ENCODE measurements at regions not wholly inside any gene's neighbourhood (a gene's known extent, or its start where the extent isn't known, plus 50 kb on each side); places are given as distances from the start of the nearest gene placed in this dataset.

DNA sequence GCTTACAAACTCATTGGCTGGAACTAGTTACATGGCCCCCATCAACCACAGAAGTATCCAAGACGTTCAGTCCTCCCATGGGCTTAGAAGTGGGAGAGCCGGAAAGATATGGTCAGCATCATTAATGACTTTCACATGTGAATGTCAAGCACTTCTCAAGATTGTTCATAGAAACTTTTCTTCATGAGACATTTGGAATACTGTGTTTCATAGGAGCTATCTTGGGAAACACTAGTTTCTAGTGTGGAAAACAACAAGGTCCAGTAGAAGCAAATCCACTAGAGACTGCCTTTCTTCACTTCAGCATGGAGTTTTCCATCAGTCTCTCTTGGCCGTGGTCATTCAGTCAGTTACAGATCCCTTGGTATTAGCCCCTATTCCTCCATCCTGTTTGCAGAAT lies 160.9 kb downstream of the C11orf91 start:
- Histone ChIP-seq H3K4me3 (no peak overlapping the region), H3K27me3 (peaks cover 0 to 7% of the 10 kb centered on the region in 2 donors), H3K9me3 (peaks cover 0 to 2% of the 10 kb centered on the region in 2 donors), H3K4me1 (no peaks in the 10 kb centered on the region), H3K36me3 (no peaks in the 10 kb centered on the region), H3K27ac (no peak overlapping the region)
- intact Hi-C loops (cut with DNase I): no loop called here
- TF ChIP-seq, protein P1, sequence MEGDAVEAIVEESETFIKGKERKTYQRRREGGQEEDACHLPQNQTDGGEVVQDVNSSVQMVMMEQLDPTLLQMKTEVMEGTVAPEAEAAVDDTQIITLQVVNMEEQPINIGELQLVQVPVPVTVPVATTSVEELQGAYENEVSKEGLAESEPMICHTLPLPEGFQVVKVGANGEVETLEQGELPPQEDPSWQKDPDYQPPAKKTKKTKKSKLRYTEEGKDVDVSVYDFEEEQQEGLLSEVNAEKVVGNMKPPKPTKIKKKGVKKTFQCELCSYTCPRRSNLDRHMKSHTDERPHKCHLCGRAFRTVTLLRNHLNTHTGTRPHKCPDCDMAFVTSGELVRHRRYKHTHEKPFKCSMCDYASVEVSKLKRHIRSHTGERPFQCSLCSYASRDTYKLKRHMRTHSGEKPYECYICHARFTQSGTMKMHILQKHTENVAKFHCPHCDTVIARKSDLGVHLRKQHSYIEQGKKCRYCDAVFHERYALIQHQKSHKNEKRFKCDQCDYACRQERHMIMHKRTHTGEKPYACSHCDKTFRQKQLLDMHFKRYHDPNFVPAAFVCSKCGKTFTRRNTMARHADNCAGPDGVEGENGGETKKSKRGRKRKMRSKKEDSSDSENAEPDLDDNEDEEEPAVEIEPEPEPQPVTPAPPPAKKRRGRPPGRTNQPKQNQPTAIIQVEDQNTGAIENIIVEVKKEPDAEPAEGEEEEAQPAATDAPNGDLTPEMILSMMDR (IDR thresholded peaks at IDR 0.05): no peak
- ATAC-seq (no peak), DNase-seq (no peak)

DNA sequence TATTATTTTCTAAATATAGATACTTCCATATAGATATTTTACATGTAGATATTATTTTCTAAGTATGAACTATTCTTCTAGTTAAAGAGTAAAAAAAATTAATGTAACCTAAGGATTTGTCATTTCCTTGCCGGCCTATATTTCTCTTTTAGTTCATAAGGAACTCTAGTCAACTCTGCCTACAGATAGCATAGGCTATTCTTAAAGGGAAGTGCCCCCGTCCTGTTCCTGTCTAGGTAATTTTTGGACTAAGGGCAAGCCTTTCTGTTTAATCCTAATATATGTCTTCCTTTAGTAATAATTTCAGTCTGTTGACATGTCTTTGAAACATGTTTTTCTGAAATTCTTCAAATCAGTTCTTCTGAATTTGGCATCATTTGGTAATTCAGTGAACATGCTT lies 161.9 kb downstream of the C11orf91 start:
- Histone ChIP-seq H3K4me3 (no peak overlapping the region), H3K9me3 (peaks cover 0 to 2% of the 10 kb centered on the region in 2 donors), H3K4me1 (no peaks in the 10 kb centered on the region), H3K36me3 (no peaks in the 10 kb centered on the region), H3K27ac (no peak overlapping the region), H3K27me3 (peaks cover 0 to 12% of the 10 kb centered on the region in 2 donors)
- intact Hi-C loops (cut with DNase I): no loop called here
- TF ChIP-seq, protein P1 (IDR thresholded peaks at IDR 0.05): no peak
- no peak for ATAC-seq
- no peak for DNase-seq

DNA sequence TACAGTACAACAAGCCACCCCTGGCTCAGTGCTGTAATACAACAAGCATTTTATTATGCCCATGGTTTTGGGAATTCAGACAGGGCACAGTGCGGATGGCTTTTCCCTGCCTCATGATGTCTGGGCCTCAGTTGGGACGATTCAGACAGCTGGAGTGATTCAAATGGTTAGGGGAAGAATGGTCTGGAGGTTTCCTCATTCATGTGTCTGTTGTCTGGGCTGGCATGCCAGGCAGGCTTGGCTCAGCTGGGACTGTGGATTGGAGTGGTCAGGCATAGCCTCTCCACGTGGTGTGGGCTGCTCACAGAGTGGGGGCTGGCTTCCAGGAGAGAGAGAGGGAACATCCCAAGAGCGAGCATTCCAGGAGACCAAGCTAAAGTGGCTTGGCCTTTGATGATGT lies 164.4 kb downstream of the C11orf91 start:
- peaks cover 0 to 2% of the 10 kb centered on the region in 2 donors for H3K9me3 ChIP-seq
- peaks cover 0 to 12% of the 10 kb centered on the region in 2 donors for H3K27me3 ChIP-seq
- H3K27ac ChIP-seq: no peak overlapping the region
- no peaks in the 10 kb centered on the region for H3K36me3 ChIP-seq
- H3K4me1 ChIP-seq: no peaks in the 10 kb centered on the region
- intact Hi-C loops (cut with DNase I): no loop called here
- DNase-seq (no peak), ATAC-seq (no peak)
- H3K4me3 ChIP-seq: no peak overlapping the region
- TF ChIP-seq, protein P1 (IDR thresholded peaks at IDR 0.05): no peak

DNA sequence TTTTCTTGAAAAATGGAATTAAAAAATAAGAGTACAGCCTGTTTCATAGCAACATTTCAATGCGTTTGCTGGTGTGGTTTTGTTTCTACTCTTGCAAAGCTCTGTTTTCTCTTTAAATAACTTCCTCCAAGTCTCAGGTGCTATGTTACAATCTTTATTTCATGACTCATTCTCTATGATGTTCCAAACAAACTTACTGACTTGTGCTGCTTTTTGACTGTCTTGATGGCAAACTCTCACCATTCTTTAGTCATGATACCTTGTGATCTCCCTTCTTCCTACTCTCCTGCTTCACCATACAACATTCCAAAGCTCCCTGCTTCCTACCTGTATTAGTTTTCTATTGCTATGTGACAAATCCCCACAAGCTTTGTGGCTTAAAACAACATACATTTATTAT lies 166.1 kb downstream of the C11orf91 start:
- DNase-seq (no peak), ATAC-seq (no peak)
- no peaks in the 10 kb centered on the region for H3K36me3 ChIP-seq
- TF ChIP-seq, protein P1 (IDR thresholded peaks at IDR 0.05): no peak
- H3K9me3 ChIP-seq: peaks cover 0 to 2% of the 10 kb centered on the region in 2 donors
- H3K27me3 ChIP-seq: peaks cover 0 to 12% of the 10 kb centered on the region in 2 donors
- H3K4me3 ChIP-seq: no peak overlapping the region
- no peaks in the 10 kb centered on the region for H3K4me1 ChIP-seq
- no peak overlapping the region for H3K27ac ChIP-seq
- intact Hi-C loops (cut with DNase I): no loop called here

DNA sequence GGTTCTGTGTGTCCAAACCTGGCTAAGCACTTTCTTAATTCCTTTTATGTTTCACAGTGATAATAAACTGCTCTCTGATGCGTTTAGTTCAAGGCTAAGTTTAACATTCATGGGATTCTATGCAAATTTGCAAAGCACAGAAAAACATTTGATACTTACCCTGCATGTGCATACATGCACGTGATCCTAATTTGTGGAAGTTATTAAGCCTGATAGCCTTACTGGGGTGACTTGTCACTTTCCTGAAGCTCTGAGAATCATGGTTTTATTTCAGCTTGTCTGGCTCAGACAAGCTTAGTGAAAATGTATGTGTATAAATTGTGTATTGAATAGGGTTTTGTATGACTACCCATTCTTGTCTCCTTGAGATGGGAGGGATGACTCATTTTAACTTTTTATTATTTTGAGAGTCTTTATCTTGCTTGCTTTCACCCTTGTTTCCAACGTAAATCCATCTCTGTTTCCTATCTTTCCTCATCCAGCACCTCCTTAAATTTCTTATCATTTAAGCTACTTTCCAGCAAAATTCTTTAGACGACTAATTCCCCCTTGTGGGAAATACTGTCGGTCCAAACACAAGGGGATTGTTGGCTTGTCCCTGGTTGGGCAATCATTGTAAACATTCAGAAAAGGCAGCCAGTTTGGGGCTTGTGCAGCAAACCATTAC lies 167.1 kb downstream of the C11orf91 start:
- Histone ChIP-seq H3K9me3 (peaks cover 0 to 2% of the 10 kb centered on the region in 2 donors), H3K4me3 (no peak overlapping the region), H3K36me3 (no peaks in the 10 kb centered on the region), H3K27ac (no peak overlapping the region), H3K4me1 (no peaks in the 10 kb centered on the region), H3K27me3 (peaks cover 0 to 12% of the 10 kb centered on the region in 2 donors)
- intact Hi-C loops (cut with DNase I): no loop called here
- TF ChIP-seq, protein P1 (IDR thresholded peaks at IDR 0.05): no peak
- DNase-seq: no peak
- no peak for ATAC-seq
